Neural cell (in vitro differentiated cells): ENCODE measurements at regions not wholly inside any gene's neighbourhood (a gene's known extent, or its start where the extent isn't known, plus 50 kb on each side); places are given as distances from the start of the nearest gene placed in this dataset.

Experiments used
- H2AFZ ChIP-seq: fragments of 200-600, 300-800 bp; sonication (generic), shearing (Covaris generic); 2 replicates; pipeline ENCODE4 v1.6.0; 2014; ENCODE audit warnings: low read depth, mild to moderate bottlenecking, antibody characterized with exemption, low read length, moderate library complexity
- H3F3A ChIP-seq: fragments of 200-600 bp; shearing (Covaris generic); 2 replicates; pipeline ENCODE4 v1.6.1; 2016; ENCODE audit warnings: mild to moderate bottlenecking, moderate library complexity, mixed read lengths, antibody characterized with exemption, low read length; ENCODE audit not compliant: insufficient read depth, poor library complexity, severe bottlenecking
- H3K27ac ChIP-seq: fragments of 200-600, 300-800 bp; sonication (generic), shearing (Covaris generic); 2 replicates; pipeline ENCODE4 v1.5.1; 2014; ENCODE audit warnings: mild to moderate bottlenecking, low read length, moderate library complexity
- H3K27me3 ChIP-seq: fragments of 300-800, 200-600 bp; sonication (generic), shearing (Covaris generic); 2 replicates; pipeline ENCODE4 v1.6.0; 2014; ENCODE audit warnings: mild to moderate bottlenecking, low read depth, low read length, moderate library complexity; ENCODE audit not compliant: insufficient read depth
- H3K36me3 ChIP-seq: fragments of 300-800, 200-600 bp; sonication (generic), shearing (Covaris generic); 2 replicates; pipeline ENCODE4 v1.5.1; 2014; ENCODE audit warnings: mild to moderate bottlenecking, antibody characterized with exemption, low read length, moderate library complexity; ENCODE audit not compliant: insufficient read depth
- H3K4me2 ChIP-seq: fragments of 300-800, 200-600 bp; sonication (generic), shearing (Covaris generic); 2 replicates; pipeline ENCODE4 v1.6.0; 2014; ENCODE audit warnings: mild to moderate bottlenecking, low read length
- H3K4me3 ChIP-seq: fragments of 300-800, 200-600 bp; sonication (generic), shearing (Covaris generic); 2 replicates; pipeline ENCODE4 v1.5.1; 2014; ENCODE audit warnings: mild to moderate bottlenecking, low read length, moderate library complexity
- H3K79me2 ChIP-seq: fragments of 200-600 bp; shearing (Covaris generic); replicated peaks from 2 replicates; pipeline ENCODE4 v1.6.0; 2014; ENCODE audit warnings: mild to moderate bottlenecking, low read length, moderate library complexity; ENCODE audit not compliant: insufficient read depth
- H3K9ac ChIP-seq: fragments of 300-800, 200-600 bp; sonication (generic), shearing (Covaris generic); 2 replicates; pipeline ENCODE4 v1.6.1; 2016; ENCODE audit warnings: mild to moderate bottlenecking, low read length, mixed read lengths
- H3K9me2 ChIP-seq: fragments of 200-600 bp; shearing (Covaris generic); 2 replicates; pipeline ENCODE4 v1.6.1; 2016; ENCODE audit warnings: mild to moderate bottlenecking, low read length, mixed read lengths; ENCODE audit not compliant: insufficient read depth
- H3K9me3 ChIP-seq: fragments of 200-600, 300-800 bp; sonication (generic), shearing (Covaris generic); 2 replicates; pipeline ENCODE4 v1.6.1; 2016; ENCODE audit warnings: mild to moderate bottlenecking, mixed run types, low read length, moderate library complexity, mixed read lengths
- H4K20me1 ChIP-seq: fragments of 200-600 bp; shearing (Covaris generic); 2 replicates; pipeline ENCODE4 v1.6.1; 2016; ENCODE audit warnings: mild to moderate bottlenecking, mixed run types; ENCODE audit not compliant: insufficient read depth
- CTCF ChIP-seq: fragments of 450-650 bp; IDR thresholded peaks from 2 replicates; pipeline ENCODE4 v1.5.1; 2014; ENCODE audit warnings: antibody characterized with exemption, mild to moderate bottlenecking, moderate library complexity; ENCODE audit not compliant: poor library complexity, severe bottlenecking
- EP300 ChIP-seq: fragments of 450-650 bp; conservative IDR thresholded peaks from 2 replicates; pipeline ENCODE4 v1.6.1; 2014; ENCODE audit warnings: antibody characterized with exemption, mild to moderate bottlenecking, moderate library complexity; ENCODE audit not compliant: poor library complexity, severe bottlenecking
- EZH2 ChIP-seq: fragments of 200-600, 300-800 bp; shearing (Covaris generic), sonication (generic); IDR thresholded peaks from 2 replicates; pipeline ENCODE4 v1.6.1; 2014; ENCODE audit warnings: antibody characterized with exemption, low read length, borderline replicate concordance, mild to moderate bottlenecking; ENCODE audit not compliant: insufficient read depth, poor library complexity, severe bottlenecking
- MXI1 ChIP-seq: fragments of 450-650 bp; conservative IDR thresholded peaks from 2 replicates; pipeline ENCODE4 v1.6.1; 2014; ENCODE audit warnings: antibody characterized with exemption, mild to moderate bottlenecking; ENCODE audit not compliant: poor library complexity, severe bottlenecking
- POLR2AphosphoS5 ChIP-seq: IDR thresholded peaks from 2 replicates; pipeline ENCODE4 v1.6.1; 2012
- RAD21 ChIP-seq: fragments of 450-650 bp; conservative IDR thresholded peaks from 2 replicates; pipeline ENCODE4 v1.6.1; 2014; ENCODE audit warnings: antibody characterized with exemption, mild to moderate bottlenecking, moderate library complexity
- REST ChIP-seq: IDR thresholded peaks from 2 replicates; pipeline ENCODE4 v1.6.1; 2012; ENCODE audit warnings: borderline replicate concordance
- SMC3 ChIP-seq: fragments of 450-650 bp; conservative IDR thresholded peaks from 2 replicates; pipeline ENCODE4 v1.6.1; 2014; ENCODE audit warnings: antibody characterized with exemption, mild to moderate bottlenecking, moderate library complexity; ENCODE audit not compliant: poor library complexity
- TAF1 ChIP-seq: IDR thresholded peaks from 2 replicates; pipeline ENCODE4 v1.6.1; 2012; ENCODE audit warnings: low read depth

GRCh38 chr2:52314231-52314630 lies 1282.3 kb upstream of the NRXN1 start:
- no peak overlapping the region for H3K27ac ChIP-seq
- no peaks in the 10 kb centered on the region for H3K36me3 ChIP-seq
- no peaks in the 10 kb centered on the region for H3K79me2 ChIP-seq
- H3K4me2 ChIP-seq, result no peak overlapping the region
- no peaks in the 10 kb centered on the region for H3K9me2 ChIP-seq
- H3K9me3 ChIP-seq, result no peaks in the 10 kb centered on the region
- no peak overlapping the region for H3K9ac ChIP-seq
- no peaks in the 10 kb centered on the region for H3F3A ChIP-seq
- no peaks in the 10 kb centered on the region for H4K20me1 ChIP-seq
- no peak overlapping the region for H2AFZ ChIP-seq
- no peak for TF ChIP-seq EP300
- no peak for TF ChIP-seq REST
- TF ChIP-seq MXI1, result no peak
- no peak for TF ChIP-seq POLR2AphosphoS5
- TF ChIP-seq TAF1, result no peak
- TF ChIP-seq EZH2, result no peak
- no peak for TF ChIP-seq RAD21
- no peak for TF ChIP-seq SMC3
- TF ChIP-seq CTCF, result no peak
- H3K27me3 ChIP-seq, result no peaks in the 10 kb centered on the region
- no peak overlapping the region for H3K4me3 ChIP-seq

- Histone ChIP-seq H3K9ac (no peak overlapping the region), H3K27me3 (no peaks in the 10 kb centered on the region), H3K36me3 (no peaks in the 10 kb centered on the region), H3K27ac (no peak overlapping the region), H3K4me3 (no peak overlapping the region), H2AFZ (no peak overlapping the region), H3K9me3 (no peaks in the 10 kb centered on the region), H4K20me1 (no peaks in the 10 kb centered on the region), H3F3A (no peaks in the 10 kb centered on the region), H3K79me2 (no peaks in the 10 kb centered on the region), H3K9me2 (no peaks in the 10 kb centered on the region), H3K4me2 (no peak overlapping the region)
- TF ChIP-seq TAF1, result no peak
- no peak for TF ChIP-seq EP300
- no peak for TF ChIP-seq MXI1
- no peak for TF ChIP-seq RAD21
- TF ChIP-seq REST, result no peak
- TF ChIP-seq CTCF, result no peak
- no peak for TF ChIP-seq SMC3
- TF ChIP-seq EZH2, result no peak
- no peak for TF ChIP-seq POLR2AphosphoS5
Measured at GRCh38 chr2:52312486-52312885, 1280.6 kb upstream of the NRXN1 start.
